GM21447 (cell line): ENCODE measurements at regions not wholly inside any gene's neighbourhood (a gene's known extent, or its start where the extent isn't known, plus 50 kb on each side); places are given as distances from the start of the nearest gene placed in this dataset.

ENCODE experiments used
- ATAC-seq: cut with Tn5 transposase; IDR thresholded peaks from one replicate; pipeline ENCODE4 v1.9.1; 2021; ENCODE audit not compliant: unreplicated experiment

GRCh38 chr12:114742363-114742762 is 58.4 kb upstream of the TBX3 start:
- ATAC-seq = no peak

- ATAC-seq = no peak
Measured at GRCh38 chr12:114741940-114742339, 58.0 kb upstream of the TBX3 start.

- ATAC-seq = no peak
Measured at GRCh38 chr12:114740448-114740847, 56.5 kb upstream of the TBX3 start.

GRCh38 chr12:114738460-114739184 is 54.6 kb upstream of the TBX3 start:
- ATAC-seq = no peak

- ATAC-seq = no peak
Measured at GRCh38 chr12:114735680-114736374, 51.9 kb upstream of the TBX3 start.

- ATAC-seq = no peak
Measured at GRCh38 chr12:114735011-114735410, 51.0 kb upstream of the TBX3 start.

GRCh38 chr12:114733919-114734318 is 49.9 kb upstream of the TBX3 start:
- no peak for ATAC-seq
